Transverse colon (tissue), 3 donors: ENCODE measurements at regions not wholly inside any gene's neighbourhood (a gene's known extent, or its start where the extent isn't known, plus 50 kb on each side); places are given as distances from the start of the nearest gene placed in this dataset.

Source experiments
- CTCF ChIP-seq, 5 experiments: fragments of 200-600 bp in 3 of 5; fragments of 450-650 bp in 2 of 5; sonication (generic) in 3 of 5; IDR thresholded peaks; 1 replicate in 2 of 5; 2 replicates in 3 of 5; pipeline ENCODE4 v1.5.1; 2016 to 2017; ENCODE audit warnings: antibody characterized with exemption in 5 of 5, inconsistent platforms in 3 of 5, mild to moderate bottlenecking in 2 of 5, moderate library complexity in 1 of 5
- EP300 ChIP-seq: sonication (generic); formaldehyde crosslinking; IDR thresholded peaks from one replicate; pipeline ENCODE4 v1.6.1; 2017; ENCODE audit warnings: antibody characterized with exemption, low read depth

- TF ChIP-seq CTCF (IDR thresholded peaks at IDR 0.05) (no peak), EP300 (no peak)
These were observed 166.7 kb upstream of the TNP1 start for GRCh38 chr2:217026569-217026968.
